Activated CD4-positive, alpha-beta T cell treated with anti-CD3 and anti-CD28 coated beads, Interleukin-2, amount 10 ng/mL, durations not matched to agents 7 days and 5 days (primary cell): ENCODE measurements at regions not wholly inside any gene's neighbourhood (a gene's known extent, or its start where the extent isn't known, plus 50 kb on each side); places are given as distances from the start of the nearest gene placed in this dataset.

Source experiments
- CTCF ChIA-PET: fragments of 350-600 bp; sonication (Branson Sonifier 250); formaldehyde crosslinking; loops from one replicate; lab custom pipeline; 2021; ENCODE audit warnings: antibody characterized with exemption; lab: Charles Lee
- POLR2A ChIA-PET: fragments of 350-600 bp; sonication (Branson Sonifier 250); formaldehyde crosslinking; loops from one replicate; lab custom pipeline; 2021; ENCODE audit warnings: antibody characterized with exemption; lab: Charles Lee
- DNase-seq: peaks from one replicate; pipeline ENCODE4 v3.0.0-alpha.2; 2020
- H3K27ac Mint-ChIP-seq: one replicate; pipeline ENCODE4 v1.8.0; 2021; ENCODE audit warnings: mild to moderate bottlenecking, moderate library complexity, mixed read lengths
- H3K27me3 Mint-ChIP-seq: one replicate; pipeline ENCODE4 v1.8.0; 2021; ENCODE audit warnings: mixed read lengths
- H3K36me3 Mint-ChIP-seq: one replicate; pipeline ENCODE4 v1.8.0; 2021; ENCODE audit warnings: low read depth, mixed read lengths
- H3K4me1 Mint-ChIP-seq: one replicate; pipeline ENCODE4 v1.8.0; 2021; ENCODE audit warnings: mixed read lengths
- H3K4me3 Mint-ChIP-seq: one replicate; pipeline ENCODE4 v1.8.0; 2021; ENCODE audit warnings: mild to moderate bottlenecking, moderate library complexity, mixed read lengths
- H3K9me3 Mint-ChIP-seq: one replicate; pipeline ENCODE4 v1.8.0; 2021; ENCODE audit warnings: mixed read lengths

- no peak for DNase-seq
- no peaks in the 10 kb centered on the region for H3K9me3 Mint-ChIP-seq
- no peaks in the 10 kb centered on the region for H3K36me3 Mint-ChIP-seq
- ChIA-PET POLR2A (no interaction called here), CTCF (no interaction called here)
- no peaks in the 10 kb centered on the region for H3K4me1 Mint-ChIP-seq
- H3K4me3 Mint-ChIP-seq, result no peak overlapping the region
- no peaks in the 10 kb centered on the region for H3K27me3 Mint-ChIP-seq
- H3K27ac Mint-ChIP-seq, result no peak overlapping the region
Measured at GRCh38 chr13:106361621-106362020, 173.8 kb downstream of the EFNB2 start.

GRCh38 chr13:106357198-106357597, 178.3 kb downstream of the EFNB2 start:
- H3K9me3 Mint-ChIP-seq, result no peaks in the 10 kb centered on the region
- no peak overlapping the region for H3K4me3 Mint-ChIP-seq
- no peaks in the 10 kb centered on the region for H3K36me3 Mint-ChIP-seq
- H3K4me1 Mint-ChIP-seq, result no peaks in the 10 kb centered on the region
- H3K27me3 Mint-ChIP-seq, result no peaks in the 10 kb centered on the region
- H3K27ac Mint-ChIP-seq, result no peak overlapping the region
- no peak for DNase-seq
- ChIA-PET POLR2A (no interaction called here), CTCF (no interaction called here)

- POLR2A ChIA-PET, result no interaction called here
- Mint-ChIP-seq H3K4me3 (no peak overlapping the region), H3K9me3 (no peaks in the 10 kb centered on the region), H3K4me1 (no peaks in the 10 kb centered on the region), H3K27ac (no peak overlapping the region), H3K36me3 (no peaks in the 10 kb centered on the region), H3K27me3 (peaks cover 6% of the 10 kb centered on the region)
- CTCF ChIA-PET, result no interaction called here
- no peak for DNase-seq
Measured at GRCh38 chr13:106355866-106356265, 179.6 kb downstream of the EFNB2 start.

- CTCF ChIA-PET, result no interaction called here
- POLR2A ChIA-PET, result no interaction called here
- DNase-seq, result no peak
- Mint-ChIP-seq H3K27ac (no peak overlapping the region), H3K4me1 (no peaks in the 10 kb centered on the region), H3K4me3 (no peak overlapping the region), H3K9me3 (no peaks in the 10 kb centered on the region), H3K36me3 (no peaks in the 10 kb centered on the region), H3K27me3 (peaks cover 11% of the 10 kb centered on the region)
Measured at GRCh38 chr13:106354961-106355360, 180.5 kb downstream of the EFNB2 start.

GRCh38 chr13:106352850-106353249, 182.6 kb downstream of the EFNB2 start:
- no peaks in the 10 kb centered on the region for H3K4me1 Mint-ChIP-seq
- no peak overlapping the region for H3K4me3 Mint-ChIP-seq
- DNase-seq, result no peak
- H3K27me3 Mint-ChIP-seq, result peaks cover 28% of the 10 kb centered on the region
- ChIA-PET POLR2A (no interaction called here), CTCF (no interaction called here)
- H3K36me3 Mint-ChIP-seq, result no peaks in the 10 kb centered on the region
- H3K27ac Mint-ChIP-seq, result no peak overlapping the region
- H3K9me3 Mint-ChIP-seq, result no peaks in the 10 kb centered on the region

GRCh38 chr13:106351251-106351650, 184.2 kb downstream of the EFNB2 start:
- Mint-ChIP-seq H3K4me1 (no peaks in the 10 kb centered on the region), H3K36me3 (no peaks in the 10 kb centered on the region), H3K27ac (no peak overlapping the region), H3K4me3 (no peak overlapping the region), H3K9me3 (no peaks in the 10 kb centered on the region), H3K27me3 (peaks cover 30% of the 10 kb centered on the region)
- ChIA-PET POLR2A (no interaction called here), CTCF (no interaction called here)
- no peak for DNase-seq

GRCh38 chr13:106350208-106350607, 185.3 kb downstream of the EFNB2 start:
- H3K4me3 Mint-ChIP-seq, result no peak overlapping the region
- CTCF ChIA-PET, result no interaction called here
- DNase-seq, result no peak
- H3K4me1 Mint-ChIP-seq, result no peaks in the 10 kb centered on the region
- no peaks in the 10 kb centered on the region for H3K36me3 Mint-ChIP-seq
- POLR2A ChIA-PET, result no interaction called here
- no peak overlapping the region for H3K27ac Mint-ChIP-seq
- no peaks in the 10 kb centered on the region for H3K9me3 Mint-ChIP-seq
- peaks cover 31% of the 10 kb centered on the region for H3K27me3 Mint-ChIP-seq

- Mint-ChIP-seq H3K9me3 (no peaks in the 10 kb centered on the region), H3K27me3 (peaks cover 31% of the 10 kb centered on the region), H3K4me1 (no peaks in the 10 kb centered on the region), H3K4me3 (no peak overlapping the region), H3K36me3 (no peaks in the 10 kb centered on the region), H3K27ac (no peak overlapping the region)
- no peak for DNase-seq
- ChIA-PET CTCF (no interaction called here), POLR2A (no interaction called here)
Measured at GRCh38 chr13:106349080-106349931, 186.2 kb downstream of the EFNB2 start.

- no peaks in the 10 kb centered on the region for H3K4me1 Mint-ChIP-seq
- CTCF ChIA-PET, result no interaction called here
- no peaks in the 10 kb centered on the region for H3K36me3 Mint-ChIP-seq
- no peak overlapping the region for H3K4me3 Mint-ChIP-seq
- DNase-seq, result no peak
- POLR2A ChIA-PET, result no interaction called here
- H3K27me3 Mint-ChIP-seq, result peaks cover 31% of the 10 kb centered on the region
- H3K9me3 Mint-ChIP-seq, result no peaks in the 10 kb centered on the region
- H3K27ac Mint-ChIP-seq, result no peak overlapping the region
Measured at GRCh38 chr13:106348075-106348840, 187.2 kb downstream of the EFNB2 start.

GRCh38 chr13:106344342-106344741, 191.1 kb downstream of the EFNB2 start:
- peaks cover 10% of the 10 kb centered on the region for H3K9me3 Mint-ChIP-seq
- H3K27ac Mint-ChIP-seq, result no peak overlapping the region
- no peak overlapping the region for H3K4me3 Mint-ChIP-seq
- POLR2A ChIA-PET, result no interaction called here
- H3K4me1 Mint-ChIP-seq, result no peaks in the 10 kb centered on the region
- no peak for DNase-seq
- peaks cover 16% of the 10 kb centered on the region for H3K27me3 Mint-ChIP-seq
- CTCF ChIA-PET, result no interaction called here
- H3K36me3 Mint-ChIP-seq, result no peaks in the 10 kb centered on the region

- Mint-ChIP-seq H3K4me3 (no peak overlapping the region), H3K27me3 (peaks cover 11% of the 10 kb centered on the region), H3K9me3 (peaks cover 11% of the 10 kb centered on the region), H3K36me3 (no peaks in the 10 kb centered on the region), H3K4me1 (no peaks in the 10 kb centered on the region), H3K27ac (no peak overlapping the region)
- ChIA-PET POLR2A (no interaction called here), CTCF (no interaction called here)
- no peak for DNase-seq
Measured at GRCh38 chr13:106343836-106344235, 191.6 kb downstream of the EFNB2 start.

GRCh38 chr13:106340249-106340648, 195.2 kb downstream of the EFNB2 start:
- DNase-seq, result no peak
- Mint-ChIP-seq H3K4me3 (no peak overlapping the region), H3K9me3 (peaks cover 12% of the 10 kb centered on the region), H3K36me3 (no peaks in the 10 kb centered on the region), H3K27ac (no peak overlapping the region), H3K27me3 (no peaks in the 10 kb centered on the region), H3K4me1 (no peaks in the 10 kb centered on the region)
- POLR2A ChIA-PET, result no interaction called here
- CTCF ChIA-PET, result no interaction called here

GRCh38 chr13:106337096-106337850, 198.2 kb downstream of the EFNB2 start:
- H3K27ac Mint-ChIP-seq, result no peak overlapping the region
- H3K4me1 Mint-ChIP-seq, result no peaks in the 10 kb centered on the region
- ChIA-PET CTCF (no interaction called here), POLR2A (no interaction called here)
- H3K27me3 Mint-ChIP-seq, result no peaks in the 10 kb centered on the region
- DNase-seq, result no peak
- H3K36me3 Mint-ChIP-seq, result no peaks in the 10 kb centered on the region
- peaks cover 12% of the 10 kb centered on the region for H3K9me3 Mint-ChIP-seq
- H3K4me3 Mint-ChIP-seq, result no peak overlapping the region
